C4-2B (cell line): ENCODE measurements at regions not wholly inside any gene's neighbourhood (a gene's known extent, or its start where the extent isn't known, plus 50 kb on each side); places are given as distances from the start of the nearest gene placed in this dataset.

Experiments used
- H3K27ac ChIP-seq: fragments of 450-650 bp; 2 replicates; pipeline ENCODE4 v1.5.1; 2017
- CTCF ChIP-seq: fragments of 450-650 bp; conservative IDR thresholded peaks from 2 replicates; pipeline ENCODE4 v1.5.1; 2017; ENCODE audit warnings: mild to moderate bottlenecking
- ZFX ChIP-seq: fragments of 450-650 bp; IDR thresholded peaks from 2 replicates; pipeline ENCODE4 v1.6.1; 2017

- H3K27ac ChIP-seq, result no peak overlapping the region
- TF ChIP-seq CTCF (no peak), ZFX (no peak)
Measured at GRCh38 chr3:56975567-56975966, 84.9 kb upstream of the SPATA12 start.

DNA sequence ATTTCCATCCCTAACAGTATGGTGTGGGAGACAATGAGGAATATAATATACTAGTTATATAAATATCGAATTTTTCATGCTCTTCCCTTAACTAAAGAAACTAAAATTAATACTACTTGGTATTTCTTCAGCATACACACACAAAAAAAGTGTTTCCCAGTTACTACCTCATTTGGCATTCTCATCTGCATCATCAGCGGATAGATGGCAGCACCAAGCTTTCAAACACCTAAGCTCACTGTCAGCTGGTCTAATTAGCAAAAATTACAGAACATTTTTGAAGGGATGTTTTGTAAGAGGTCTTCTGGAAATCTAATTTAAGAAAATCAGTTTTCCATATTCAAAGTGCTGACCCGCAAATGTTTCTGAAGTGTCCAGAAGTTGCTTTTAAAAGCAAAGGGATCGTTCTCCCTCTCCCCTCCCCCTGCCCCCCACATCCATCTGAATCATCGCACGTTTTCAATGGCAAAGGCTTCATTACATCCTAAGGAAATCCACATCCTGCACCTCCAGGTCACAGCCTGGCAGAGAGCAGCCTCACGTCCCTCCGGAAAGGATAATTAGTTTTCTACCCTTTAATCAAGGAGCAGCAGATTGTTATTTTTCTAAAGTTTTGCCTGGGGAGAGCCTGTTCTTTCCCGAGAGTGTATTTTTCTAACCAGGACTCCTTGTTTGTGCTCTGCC is 86.1 kb upstream of the SPATA12 start:
- H3K27ac ChIP-seq, result no peak overlapping the region
- TF ChIP-seq CTCF (no peak), ZFX (no peak)

DNA sequence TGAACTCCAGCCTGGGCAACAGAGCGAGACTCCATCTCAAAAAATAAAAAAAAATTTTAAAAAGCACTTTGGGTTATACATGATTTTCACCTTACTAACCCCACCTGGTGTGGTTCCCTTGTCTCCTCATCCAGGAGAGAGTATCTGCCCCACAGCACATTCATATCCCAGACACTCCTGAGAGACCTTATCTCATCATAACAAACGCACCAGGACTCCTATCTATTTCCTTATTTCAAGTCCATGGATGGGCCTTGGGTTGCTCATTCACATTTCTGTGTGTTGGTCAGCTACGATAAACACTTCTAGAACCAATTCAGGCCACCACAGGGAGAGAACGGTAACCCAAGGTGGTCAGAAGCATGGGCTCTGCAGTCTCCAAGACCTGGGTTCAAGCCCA is 88.6 kb upstream of the SPATA12 start:
- TF ChIP-seq ZFX, result no peak
- no peak for TF ChIP-seq CTCF
- no peak overlapping the region for H3K27ac ChIP-seq

DNA sequence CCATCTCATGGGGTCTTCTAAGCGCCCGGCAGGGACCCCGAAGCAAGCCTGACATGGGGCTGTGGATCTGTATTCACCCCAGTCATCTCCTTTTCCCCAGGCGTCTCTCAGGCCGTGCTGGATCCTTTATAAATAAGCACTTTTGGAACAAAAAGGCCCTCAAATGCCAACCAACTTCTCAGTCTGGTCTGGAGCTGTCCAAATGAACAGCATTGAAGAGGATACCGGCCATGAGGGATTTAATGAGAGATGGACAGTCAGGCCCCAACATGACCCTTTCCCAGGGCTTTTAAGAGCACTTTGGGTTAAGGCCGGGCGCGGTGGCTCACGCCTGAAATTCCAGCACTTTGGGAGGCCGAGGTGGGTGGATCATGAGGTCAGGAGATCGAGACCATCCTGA is 89.2 kb upstream of the SPATA12 start:
- TF ChIP-seq CTCF (no peak), ZFX (no peak)
- H3K27ac ChIP-seq, result no peak overlapping the region

- H3K27ac ChIP-seq, result no peak overlapping the region
- TF ChIP-seq ZFX, result no peak
- no peak for TF ChIP-seq CTCF
Measured at GRCh38 chr3:56970461-56970879, 90.0 kb upstream of the SPATA12 start.

DNA sequence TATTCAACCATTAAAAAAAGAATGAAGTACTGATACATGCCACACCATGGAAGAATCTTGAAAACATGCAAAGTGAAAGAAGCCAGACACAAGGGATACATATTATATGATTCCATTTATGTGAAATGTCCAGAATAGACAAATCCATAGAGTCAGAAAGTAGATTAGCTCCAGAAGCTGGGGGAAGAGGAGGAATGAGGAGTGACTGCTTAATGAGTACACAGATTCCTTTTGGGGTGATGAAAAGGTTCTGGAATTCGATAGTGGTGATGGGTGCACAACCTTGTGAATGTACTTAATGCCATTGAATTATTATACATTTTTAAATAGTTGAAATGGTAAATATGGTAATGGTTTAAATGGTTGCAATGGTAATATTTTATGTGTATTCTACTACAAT is 90.6 kb upstream of the SPATA12 start:
- no peak for TF ChIP-seq ZFX
- no peak for TF ChIP-seq CTCF
- no peak overlapping the region for H3K27ac ChIP-seq

GRCh38 chr3:56966509-56966908 is 94.0 kb upstream of the SPATA12 start:
- H3K27ac ChIP-seq, result no peak overlapping the region
- TF ChIP-seq ZFX, result no peak
- TF ChIP-seq CTCF, result no peak
